H9 (cell line): ENCODE measurements at regions not wholly inside any gene's neighbourhood (a gene's known extent, or its start where the extent isn't known, plus 50 kb on each side); places are given as distances from the start of the nearest gene placed in this dataset.

Experiments used
- DNase-seq: peaks from one replicate; pipeline ENCODE4 v3.0.0-alpha.2; 2017
- H2AFZ ChIP-seq: one replicate; pipeline ENCODE4 v1.6.1; 2013; ENCODE audit warnings: mild to moderate bottlenecking, low read length, control low read depth, moderate library complexity
- H2AK5ac ChIP-seq: 2 replicates; pipeline ENCODE4 v1.6.1; 2013; ENCODE audit warnings: low read length, control low read depth, mixed read lengths; ENCODE audit not compliant: insufficient read length
- H2BK120ac ChIP-seq: one replicate; pipeline ENCODE4 v1.6.1; 2013; ENCODE audit warnings: low read depth, mild to moderate bottlenecking, low read length, control low read depth, inconsistent platforms; ENCODE audit not compliant: poor library complexity, severe bottlenecking
- H2BK12ac ChIP-seq: 2 replicates; pipeline ENCODE4 v1.6.1; 2013; ENCODE audit warnings: low read length, control low read depth, mixed read lengths, low read depth; ENCODE audit not compliant: insufficient read length
- H2BK15ac ChIP-seq: 2 replicates; pipeline ENCODE4 v1.6.1; 2013; ENCODE audit warnings: low read depth, low read length, control low read depth
- H2BK20ac ChIP-seq: one replicate; pipeline ENCODE4 v1.6.1; 2013; ENCODE audit warnings: low read depth, mild to moderate bottlenecking, low read length, control low read depth, inconsistent platforms; ENCODE audit not compliant: poor library complexity, severe bottlenecking
- H2BK5ac ChIP-seq: 2 replicates; pipeline ENCODE4 v1.6.1; 2013; ENCODE audit warnings: low read length, control low read depth, mixed read lengths; ENCODE audit not compliant: insufficient read length
- H3K14ac ChIP-seq: 2 replicates; pipeline ENCODE4 v1.6.1; 2013; ENCODE audit warnings: low read length, control low read depth; ENCODE audit not compliant: insufficient read depth
- H3K18ac ChIP-seq: 2 replicates; pipeline ENCODE4 v1.6.1; 2013; ENCODE audit warnings: low read depth, mild to moderate bottlenecking, mixed read lengths, low read length, control low read depth; ENCODE audit not compliant: insufficient read length
- H3K23ac ChIP-seq: 2 replicates; pipeline ENCODE4 v1.6.1; 2013; ENCODE audit warnings: low read length, control low read depth, mixed read lengths, low read depth; ENCODE audit not compliant: insufficient read length
- H3K23me2 ChIP-seq: 2 replicates; pipeline ENCODE4 v1.6.1; 2013; ENCODE audit warnings: low read depth, mild to moderate bottlenecking, mixed read lengths, low read length, control low read depth; ENCODE audit not compliant: insufficient read length, poor library complexity, severe bottlenecking
- H3K27ac ChIP-seq: 2 replicates; pipeline ENCODE4 v1.5.1; 2013; ENCODE audit warnings: low read length, control low read depth, mixed read lengths, low read depth; ENCODE audit not compliant: insufficient read length
- H3K27me3 ChIP-seq: 2 replicates; pipeline ENCODE4 v1.6.1; 2013; ENCODE audit warnings: low read length, control low read depth, inconsistent platforms; ENCODE audit not compliant: insufficient read depth
- H3K4ac ChIP-seq: 2 replicates; pipeline ENCODE4 v1.6.1; 2013; ENCODE audit warnings: low read depth, mild to moderate bottlenecking, control low read depth, inconsistent platforms, low read length, moderate library complexity
- H3K4me1 ChIP-seq: 2 replicates; pipeline ENCODE4 v1.6.1; 2013; ENCODE audit warnings: low read length, control low read depth, inconsistent platforms; ENCODE audit not compliant: insufficient read depth
- H3K4me2 ChIP-seq: 2 replicates; pipeline ENCODE4 v1.6.1; 2013; ENCODE audit warnings: low read length, control low read depth, mixed read lengths; ENCODE audit not compliant: insufficient read length, insufficient read depth
- H3K56ac ChIP-seq: 2 replicates; pipeline ENCODE4 v1.6.1; 2013; ENCODE audit warnings: low read depth, mild to moderate bottlenecking, mixed read lengths, low read length, control low read depth; ENCODE audit not compliant: insufficient read length
- H3K79me1 ChIP-seq: 2 replicates; pipeline ENCODE4 v1.6.1; 2013; ENCODE audit warnings: low read depth, mild to moderate bottlenecking, moderate library complexity, low read length, control low read depth, inconsistent platforms; ENCODE audit not compliant: insufficient read depth, poor library complexity, severe bottlenecking
- H3K79me2 ChIP-seq: 2 replicates; pipeline ENCODE4 v1.6.1; 2013; ENCODE audit warnings: low read length, control low read depth, inconsistent platforms; ENCODE audit not compliant: insufficient read depth
- H3K9ac ChIP-seq: 2 replicates; pipeline ENCODE4 v1.6.1; 2013; ENCODE audit warnings: low read length, control low read depth, mixed read lengths; ENCODE audit not compliant: insufficient read length; ENCODE audit errors: extremely low read depth
- H3K9me3 ChIP-seq: one replicate; pipeline ENCODE4 v1.6.1; 2013; ENCODE audit warnings: low read depth, low read length, inconsistent platforms; ENCODE audit not compliant: control insufficient read depth
- H3T11ph ChIP-seq: one replicate; pipeline ENCODE4 v1.6.1; 2013; ENCODE audit warnings: mild to moderate bottlenecking, low read length, control low read depth, inconsistent platforms
- H4K20me1 ChIP-seq: one replicate; pipeline ENCODE4 v1.6.1; 2013; ENCODE audit not compliant: control insufficient read depth, insufficient read length, insufficient read depth
- H4K5ac ChIP-seq: 2 replicates; pipeline ENCODE4 v1.6.1; 2013; ENCODE audit warnings: low read depth, mild to moderate bottlenecking, mixed read lengths, low read length, control low read depth; ENCODE audit not compliant: insufficient read length
- H4K8ac ChIP-seq: replicated peaks from 2 replicates; pipeline ENCODE4 v1.6.1; 2013; ENCODE audit warnings: low read length, control low read depth, mixed read lengths, low read depth; ENCODE audit not compliant: insufficient read length
- H4K91ac ChIP-seq: 2 replicates; pipeline ENCODE4 v1.6.1; 2013; ENCODE audit warnings: low read depth, mild to moderate bottlenecking, moderate library complexity, mixed read lengths, low read length, control low read depth; ENCODE audit not compliant: insufficient read length
- H3K27ac Mint-ChIP-seq, 3 experiments: 2 replicates in 2 of 3; 3 replicates in 1 of 3; pipeline ENCODE4 v1.8.0; 2020 to 2021; ENCODE audit warnings: mixed read lengths in 3 of 3, mild to moderate bottlenecking in 1 of 3, moderate library complexity in 1 of 3
- H3K27me3 Mint-ChIP-seq: 2 replicates; pipeline ENCODE4 v1.8.0; 2021; ENCODE audit warnings: low read depth, mild to moderate bottlenecking, moderate library complexity, mixed read lengths
- H3K36me3 Mint-ChIP-seq, 3 experiments: 2 replicates in 2 of 3; 3 replicates in 1 of 3; pipeline ENCODE4 v1.8.0; 2020 to 2021; ENCODE audit warnings: low read depth in 3 of 3, mixed read lengths in 3 of 3; ENCODE audit not compliant: insufficient read depth in 1 of 3
- H3K4me1 Mint-ChIP-seq, 2 experiments: 2 replicates each; pipeline ENCODE4 v1.8.0; 2020; ENCODE audit warnings: mixed read lengths in 2 of 2
- H3K4me3 Mint-ChIP-seq, 2 experiments: 2 replicates in 1 of 2; 3 replicates in 1 of 2; pipeline ENCODE4 v1.8.0; 2020 to 2021; ENCODE audit warnings: mild to moderate bottlenecking in 2 of 2, mixed read lengths in 2 of 2, moderate library complexity in 1 of 2
- H3K9me3 Mint-ChIP-seq, 2 experiments: 2 replicates in 1 of 2; 3 replicates in 1 of 2; pipeline ENCODE4 v1.8.0; 2020; ENCODE audit warnings: mild to moderate bottlenecking in 2 of 2, mixed read lengths in 2 of 2, moderate library complexity in 1 of 2
- WGBS: extraction: QIAGEN DNeasy Blood & Tissue Kit; methylation state at CpG from one replicate; pipeline ENCODE4 v1.1.7; 2013; ENCODE audit warnings: missing lambda C conversion rate, low lambda C conversion rate, mixed read lengths; ENCODE audit not compliant: insufficient read length; ENCODE audit errors: extremely low coverage; 5-methylcytosine and 5-hydroxymethylcytosine counted together
- TF ChIP-seq, protein P1 (sequence below): fragments of 200-600 bp; sonication (generic); conservative IDR thresholded peaks from 3 replicates; pipeline ENCODE4 v1.8.0; 2021; ENCODE audit warnings: antibody characterized with exemption, mild to moderate bottlenecking

DNA sequence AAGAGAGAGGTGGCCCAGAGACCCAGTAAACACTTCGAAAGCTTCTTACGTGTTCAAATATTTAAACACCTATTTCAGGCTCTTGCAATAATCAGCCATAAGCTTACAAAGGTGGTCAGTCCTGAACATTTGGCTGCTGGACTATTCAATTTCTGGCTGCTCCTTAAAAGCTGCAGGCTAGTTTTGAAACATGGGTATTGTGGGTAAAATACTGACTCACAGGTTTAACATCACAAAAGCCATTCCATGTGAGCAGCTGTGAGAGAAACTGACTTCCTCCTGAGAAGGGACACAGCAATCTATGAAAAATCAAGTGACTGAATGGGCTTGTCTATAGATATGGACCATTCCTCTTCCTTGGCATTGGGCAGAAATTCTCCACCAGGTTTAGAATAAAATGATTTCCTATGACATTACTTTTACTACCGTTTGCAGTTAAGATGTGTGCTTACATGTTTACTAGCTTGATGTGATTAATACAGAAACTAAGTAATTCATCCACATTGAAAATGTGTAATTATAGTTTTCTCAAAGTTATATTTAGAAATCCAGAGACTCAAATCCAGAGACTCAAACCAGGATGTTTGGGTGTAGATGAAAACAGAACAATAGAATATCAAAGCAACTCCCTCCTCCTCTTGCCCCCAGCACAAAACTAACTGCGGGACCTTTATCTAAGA, 252.3 kb downstream of the GATA3 start:
- Histone ChIP-seq H3K18ac (no peak overlapping the region), H2BK15ac (no peak overlapping the region), H4K91ac (no peak overlapping the region), H2BK5ac (no peak overlapping the region), H2AFZ (no peak overlapping the region), H3K27ac (no peak overlapping the region), H3K56ac (no peak overlapping the region), H3K4ac (no peak overlapping the region), H2BK12ac (no peak overlapping the region), H3K27me3 (no peaks in the 10 kb centered on the region), H3K14ac (no peak overlapping the region), H3K23me2 (no peaks in the 10 kb centered on the region), H3K9ac (no peak overlapping the region), H4K5ac (no peak overlapping the region), H2AK5ac (no peak overlapping the region), H4K8ac (no peak overlapping the region), H3K79me2 (no peaks in the 10 kb centered on the region), H4K20me1 (no peaks in the 10 kb centered on the region), H3K4me2 (no peak overlapping the region), H3T11ph (no peak overlapping the region), H3K23ac (no peak overlapping the region), H2BK20ac (no peak overlapping the region), H2BK120ac (no peak overlapping the region), H3K4me1 (peaks cover 7% of the 10 kb centered on the region; the same call in 1 of the 2 replicates), H3K9me3 (no peaks in the 10 kb centered on the region), H3K79me1 (no peaks in the 10 kb centered on the region)
- H3K4me3 Mint-ChIP-seq, result no peak overlapping the region
- H3K36me3 Mint-ChIP-seq, result no peaks in the 10 kb centered on the region
- H3K4me1 Mint-ChIP-seq, result peaks cover 32 to 39% of the 10 kb centered on the region in 2 experiments
- TF ChIP-seq, protein P1, sequence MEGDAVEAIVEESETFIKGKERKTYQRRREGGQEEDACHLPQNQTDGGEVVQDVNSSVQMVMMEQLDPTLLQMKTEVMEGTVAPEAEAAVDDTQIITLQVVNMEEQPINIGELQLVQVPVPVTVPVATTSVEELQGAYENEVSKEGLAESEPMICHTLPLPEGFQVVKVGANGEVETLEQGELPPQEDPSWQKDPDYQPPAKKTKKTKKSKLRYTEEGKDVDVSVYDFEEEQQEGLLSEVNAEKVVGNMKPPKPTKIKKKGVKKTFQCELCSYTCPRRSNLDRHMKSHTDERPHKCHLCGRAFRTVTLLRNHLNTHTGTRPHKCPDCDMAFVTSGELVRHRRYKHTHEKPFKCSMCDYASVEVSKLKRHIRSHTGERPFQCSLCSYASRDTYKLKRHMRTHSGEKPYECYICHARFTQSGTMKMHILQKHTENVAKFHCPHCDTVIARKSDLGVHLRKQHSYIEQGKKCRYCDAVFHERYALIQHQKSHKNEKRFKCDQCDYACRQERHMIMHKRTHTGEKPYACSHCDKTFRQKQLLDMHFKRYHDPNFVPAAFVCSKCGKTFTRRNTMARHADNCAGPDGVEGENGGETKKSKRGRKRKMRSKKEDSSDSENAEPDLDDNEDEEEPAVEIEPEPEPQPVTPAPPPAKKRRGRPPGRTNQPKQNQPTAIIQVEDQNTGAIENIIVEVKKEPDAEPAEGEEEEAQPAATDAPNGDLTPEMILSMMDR, result no peak
- H3K27ac Mint-ChIP-seq, result peak overlapping the region in 1 of 3 experiments; percentile 79; a peak in 1 of 7 replicates
- no CpG with 5 or more reads among the region's 4 CpGs for WGBS
- peaks cover 9% of the 10 kb centered on the region for H3K27me3 Mint-ChIP-seq
- 0 out of 5 replicates have a peak, but pooled peaks cover 0 to 3% of the 10 kb centered on the region in 2 experiments for H3K9me3 Mint-ChIP-seq
- DNase-seq, result no peak
